Limb (tissue), 2 donors: ENCODE measurements at regions not wholly inside any gene's neighbourhood (a gene's known extent, or its start where the extent isn't known, plus 50 kb on each side); places are given as distances from the start of the nearest gene placed in this dataset.

Experiments used
- DNase-seq, 2 donors: peaks; one replicate each; pipeline ENCODE4 v3.0.0-alpha.2; 2016; ENCODE audit errors: extremely low spot score in 2 of 2

- DNase-seq, result no peak
These were observed 470.0 kb downstream of the SHQ1 start for GRCh38 chr3:72378287-72378686.

DNA sequence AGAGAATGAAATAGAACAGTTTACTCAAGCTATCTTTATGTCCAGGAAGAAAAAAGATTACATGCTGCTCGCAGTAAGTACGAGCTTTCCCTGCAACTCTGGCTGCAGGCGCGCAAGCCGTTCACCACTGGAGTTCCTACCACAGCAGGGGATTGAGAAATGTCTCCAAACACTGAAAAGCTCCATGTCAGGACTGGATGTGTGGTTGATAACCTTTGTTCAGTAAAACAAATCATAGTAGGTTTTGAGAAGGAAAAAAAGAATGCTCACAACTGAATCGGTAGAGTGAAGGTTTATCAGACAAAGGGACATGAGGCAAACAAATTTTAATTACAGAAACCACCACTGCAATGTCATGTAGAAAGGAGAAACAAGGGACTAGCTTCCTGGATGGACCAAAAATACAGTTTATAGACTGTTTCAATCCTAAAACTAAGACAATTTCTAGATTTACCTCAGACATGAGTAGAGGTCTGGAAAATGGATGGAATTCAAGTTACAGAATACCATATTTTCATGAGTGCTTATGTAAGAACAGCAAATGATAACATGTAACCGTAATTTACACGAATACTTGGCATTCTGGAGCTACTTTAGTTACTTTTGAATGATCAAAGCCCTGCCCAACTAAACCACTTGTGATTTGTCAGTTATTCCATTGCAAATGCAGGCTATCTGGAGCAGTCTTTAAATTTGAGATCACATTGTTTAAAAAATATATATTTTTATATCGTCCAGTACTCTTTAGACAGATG lies 471.1 kb downstream of the SHQ1 start:
- DNase-seq, result no peak

GRCh38 chr3:72375237-72376076 lies 472.8 kb downstream of the SHQ1 start:
- no peak for DNase-seq

- DNase-seq, result no peak
These were observed 475.1 kb downstream of the SHQ1 start for GRCh38 chr3:72373139-72373538.

GRCh38 chr3:72372161-72372560 lies 476.1 kb downstream of the SHQ1 start:
- DNase-seq, result no peak

DNA sequence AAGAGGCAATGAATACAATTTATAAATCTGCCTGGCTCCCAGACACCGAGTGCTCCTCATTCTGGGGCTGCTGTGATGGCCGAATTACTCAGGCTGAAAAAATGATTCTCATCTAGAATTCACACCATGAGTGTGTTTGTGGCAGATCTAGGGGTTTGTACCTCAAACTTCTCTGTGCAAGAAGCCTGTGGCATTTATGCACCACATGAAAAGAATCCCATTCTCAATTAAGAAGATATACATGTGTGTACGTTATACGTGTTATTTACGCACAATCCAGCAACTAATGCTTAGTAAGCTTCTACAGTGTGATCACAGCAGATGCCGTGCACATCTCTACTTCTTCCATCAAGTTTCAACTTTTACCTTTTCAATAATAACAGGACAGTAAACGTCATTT lies 476.8 kb downstream of the SHQ1 start:
- no peak for DNase-seq

- no peak for DNase-seq
These were observed 477.3 kb downstream of the SHQ1 start for GRCh38 chr3:72370947-72371346.

GRCh38 chr3:72369681-72370080 lies 478.6 kb downstream of the SHQ1 start:
- DNase-seq, result no peak

- DNase-seq, result no peak
These were observed 479.8 kb downstream of the SHQ1 start for GRCh38 chr3:72368331-72368975.

- no peak for DNase-seq
These were observed 486.3 kb downstream of the SHQ1 start for GRCh38 chr3:72361990-72362389.

GRCh38 chr3:72359743-72360142 lies 488.5 kb downstream of the SHQ1 start:
- DNase-seq, result no peak

DNA sequence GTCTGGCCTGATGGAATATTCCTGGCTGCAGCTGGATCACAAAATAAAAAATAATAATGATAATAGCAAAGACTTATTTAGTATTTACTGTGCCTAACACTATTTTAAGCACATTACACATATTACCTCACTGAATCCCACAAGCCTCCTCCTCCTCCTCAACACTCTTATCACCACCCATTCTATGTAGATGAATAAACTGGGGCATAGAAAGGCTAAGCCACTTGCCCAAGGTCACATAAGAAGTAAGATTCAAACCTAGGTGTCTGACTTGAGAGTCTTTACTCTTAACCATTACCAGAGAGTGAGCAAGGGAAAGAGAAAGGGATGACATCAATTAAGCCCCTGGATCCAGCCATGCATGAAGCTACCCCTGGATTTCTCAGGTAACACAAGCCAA lies 493.1 kb downstream of the SHQ1 start:
- DNase-seq, result no peak

- DNase-seq, result no peak
These were observed 493.8 kb downstream of the SHQ1 start for GRCh38 chr3:72354486-72354885.

GRCh38 chr3:72353236-72354128 lies 494.8 kb downstream of the SHQ1 start:
- no peak for DNase-seq

DNA sequence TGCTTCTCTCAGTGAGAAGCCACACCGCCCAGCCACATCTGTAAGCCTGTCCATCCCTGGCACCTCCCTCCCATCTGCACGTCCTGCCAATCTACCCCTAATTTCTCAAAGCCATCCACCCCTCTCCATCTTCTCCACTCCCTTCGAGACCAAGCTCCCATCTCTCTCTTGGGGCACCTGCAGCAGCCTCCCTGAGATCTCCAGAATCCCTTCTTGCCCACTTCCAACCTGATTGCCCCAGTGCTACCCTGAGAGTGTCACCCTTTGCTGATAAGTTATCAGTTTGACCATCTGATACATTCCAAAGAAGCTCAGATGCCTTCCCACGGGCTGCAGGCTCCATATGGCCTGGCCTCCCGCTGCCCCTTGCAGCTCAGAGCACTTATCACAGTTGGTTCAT lies 496.1 kb downstream of the SHQ1 start:
- DNase-seq, result peak in 1 of 2 donors; percentile 13

- peak in 1 of 2 donors; percentile 7 for DNase-seq
These were observed 496.7 kb downstream of the SHQ1 start for GRCh38 chr3:72351536-72351935.

DNA sequence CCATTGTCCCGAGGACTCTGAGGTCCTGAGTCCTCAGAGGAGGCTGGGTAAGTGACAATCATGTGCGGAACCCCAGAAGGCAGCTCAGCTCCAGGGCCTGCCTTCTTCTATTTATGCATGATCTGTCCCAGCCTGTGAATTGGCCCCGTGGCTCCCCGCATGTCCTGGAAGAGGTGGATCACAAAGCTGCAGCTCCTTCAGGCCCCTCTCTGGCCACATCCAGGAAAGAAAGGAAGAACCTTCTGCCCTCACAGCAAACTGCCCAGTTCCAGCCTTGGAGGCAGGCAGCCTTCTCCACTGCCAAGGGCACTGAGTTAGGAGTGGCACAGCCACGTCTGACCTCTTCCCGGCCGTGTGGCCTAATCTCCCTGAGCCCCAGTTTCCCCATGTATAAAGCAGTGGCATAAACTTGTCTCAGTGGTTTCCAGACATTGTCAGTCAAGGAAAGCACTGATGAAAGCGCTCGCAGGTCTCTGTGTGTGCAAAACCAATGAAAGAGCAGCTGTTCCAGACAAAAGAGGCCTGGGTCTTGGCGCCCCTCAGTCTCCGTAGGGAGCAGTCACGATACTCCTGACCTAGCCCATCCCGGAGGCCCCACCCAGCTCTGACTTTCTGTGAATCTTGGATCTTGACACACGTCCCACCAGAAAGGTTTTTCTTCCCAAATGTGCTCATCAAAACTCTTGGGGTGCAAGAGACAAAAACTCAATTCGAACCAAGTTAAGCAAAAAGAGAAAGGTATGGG lies 497.3 kb downstream of the SHQ1 start:
- DNase-seq, result no peak

- DNase-seq, result no peak
These were observed 499.9 kb downstream of the SHQ1 start for GRCh38 chr3:72348357-72348756.

DNA sequence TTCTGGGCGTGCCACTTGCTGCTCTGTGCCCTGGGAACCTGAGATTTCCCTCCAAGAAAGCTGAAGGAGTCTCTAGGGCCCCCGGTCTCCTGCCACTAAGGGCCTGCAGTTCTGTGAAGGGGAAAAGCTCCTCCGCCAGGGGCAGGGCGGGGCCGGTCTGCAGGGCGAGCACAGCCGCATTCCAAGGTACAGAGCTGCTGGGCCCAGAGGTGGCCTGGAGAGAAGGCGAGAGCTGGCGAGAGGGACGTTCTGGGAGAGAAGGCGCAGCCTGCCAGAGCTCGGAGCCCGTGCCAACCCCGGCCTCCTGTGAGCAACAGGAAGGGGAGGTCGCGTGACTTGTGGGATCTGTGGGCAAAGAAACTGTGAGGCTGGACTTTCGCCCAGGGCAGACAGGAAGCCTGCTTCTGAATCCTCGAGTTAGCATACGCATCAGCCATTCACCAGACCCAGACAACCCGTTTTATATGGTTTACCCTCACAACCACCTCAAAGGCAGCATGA lies 500.4 kb downstream of the SHQ1 start:
- DNase-seq, result no peak

DNA sequence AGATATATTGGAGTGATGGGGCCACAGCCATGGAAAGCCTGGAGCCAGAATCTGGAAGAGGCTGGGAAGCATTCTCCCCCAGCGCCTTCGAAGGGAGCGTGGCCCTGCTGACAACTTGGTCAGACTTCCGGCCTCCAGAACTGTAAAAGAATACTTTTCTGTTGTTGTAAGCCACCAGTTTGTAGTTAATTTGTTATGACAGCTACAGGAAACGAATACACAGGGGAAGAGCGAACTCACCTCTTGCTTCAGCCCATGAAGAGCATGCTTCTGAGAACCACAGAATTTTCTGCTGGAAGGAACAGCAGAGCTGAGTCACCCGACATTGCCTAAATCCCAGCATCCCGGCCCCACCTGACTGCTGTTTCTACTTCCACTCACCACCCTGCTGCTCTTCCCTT lies 501.7 kb downstream of the SHQ1 start:
- DNase-seq, result peak in 1 of 2 donors; percentile 62
